Stimulated activated naive CD8-positive, alpha-beta T cell treated with anti-CD3 and anti-CD28 coated beads, Interleukin-15, Interleukin-2, amounts not matched to agents 100 U/mL and 50 U/mL, for 24 hours (primary cell): ENCODE measurements at regions not wholly inside any gene's neighbourhood (a gene's known extent, or its start where the extent isn't known, plus 50 kb on each side); places are given as distances from the start of the nearest gene placed in this dataset.
"Not testable (repeated sequence)": the region's sequence is repeated elsewhere in the genome, so short reads cannot be mapped to it uniquely, and the experiment has no call there.

Experiments
- ATAC-seq: fragments of 150-1000 bp; cut with Tn5 transposase; one replicate; pipeline ENCODE4 v1.10.0; 2021
- DNase-seq: peaks from one replicate; pipeline ENCODE4 v3.0.0; 2021

DNA sequence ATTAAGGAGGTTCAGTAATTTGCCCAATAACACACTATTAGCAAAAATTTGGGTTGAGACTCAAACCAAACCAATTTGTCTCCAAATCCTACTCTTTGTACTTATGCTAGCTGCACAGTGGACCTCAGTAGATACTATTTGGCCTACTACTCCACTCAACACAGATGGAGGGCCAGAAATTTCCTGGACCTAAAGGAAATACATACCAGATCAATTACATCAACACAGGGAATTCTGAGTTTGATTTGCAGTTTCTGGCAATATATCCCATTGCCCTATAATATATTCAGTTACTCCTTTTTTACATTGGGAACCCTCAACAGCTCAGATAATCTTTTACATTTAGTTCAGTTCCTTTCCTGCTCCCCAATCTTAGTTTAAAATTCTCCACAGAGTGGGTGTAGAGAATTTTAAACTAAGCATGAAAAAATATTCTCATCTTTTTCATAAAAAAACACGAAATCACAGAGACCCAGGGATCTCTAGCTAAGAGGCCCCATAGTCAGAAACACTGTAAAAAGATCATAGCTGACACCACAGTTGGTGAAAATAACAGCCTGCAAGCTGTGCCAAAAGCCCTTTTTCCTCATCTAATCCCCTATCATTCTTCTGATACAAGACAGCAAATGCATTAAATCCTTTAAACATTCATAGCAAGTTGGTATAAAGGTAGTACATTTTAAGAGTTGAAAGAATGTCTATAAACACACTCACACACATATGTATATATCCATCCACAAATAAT lies 317.7 kb upstream of the ESRRG start:
- ATAC-seq (no peak), DNase-seq (no peak)

DNA sequence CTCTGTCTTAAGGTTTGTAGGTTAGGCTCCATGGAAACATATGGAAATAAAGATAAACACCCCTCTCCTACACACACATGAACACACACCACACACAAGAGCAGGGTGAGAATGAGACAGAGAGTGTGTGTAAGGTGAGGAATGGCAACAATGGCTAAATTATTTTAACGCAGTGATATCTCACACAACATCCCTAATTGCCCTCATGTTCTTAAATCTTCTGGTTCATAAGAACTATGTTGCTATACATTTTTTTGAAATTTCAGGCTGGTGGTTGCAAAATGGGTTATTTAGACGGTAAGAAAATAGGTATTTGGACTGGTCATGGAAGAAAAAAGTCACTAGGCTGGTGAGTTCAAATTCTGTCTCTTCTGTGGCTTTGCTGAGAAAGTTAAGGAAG lies 316.7 kb upstream of the ESRRG start:
- no peak for ATAC-seq
- no peak for DNase-seq

DNA sequence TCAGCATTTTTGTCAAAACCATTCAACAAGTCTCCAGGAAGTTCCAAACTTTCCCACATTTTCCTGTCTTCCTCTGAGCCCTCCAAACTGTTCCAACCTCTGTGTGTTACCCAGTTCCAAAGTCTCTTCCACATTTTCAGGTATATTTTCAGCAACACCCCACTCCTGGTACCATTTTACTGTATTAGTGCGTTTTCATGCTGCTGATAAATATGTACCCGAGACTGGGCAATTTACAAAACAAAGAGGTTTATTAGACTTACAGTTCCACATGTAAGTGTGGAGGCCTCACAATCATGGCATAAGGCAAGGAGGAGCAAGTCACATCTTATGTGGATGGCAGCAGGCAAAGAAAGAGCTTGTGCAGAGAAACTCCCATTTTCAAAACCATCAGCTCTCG lies 315.9 kb upstream of the ESRRG start:
- ATAC-seq, DNase-seq: not testable (repeated sequence)

DNA sequence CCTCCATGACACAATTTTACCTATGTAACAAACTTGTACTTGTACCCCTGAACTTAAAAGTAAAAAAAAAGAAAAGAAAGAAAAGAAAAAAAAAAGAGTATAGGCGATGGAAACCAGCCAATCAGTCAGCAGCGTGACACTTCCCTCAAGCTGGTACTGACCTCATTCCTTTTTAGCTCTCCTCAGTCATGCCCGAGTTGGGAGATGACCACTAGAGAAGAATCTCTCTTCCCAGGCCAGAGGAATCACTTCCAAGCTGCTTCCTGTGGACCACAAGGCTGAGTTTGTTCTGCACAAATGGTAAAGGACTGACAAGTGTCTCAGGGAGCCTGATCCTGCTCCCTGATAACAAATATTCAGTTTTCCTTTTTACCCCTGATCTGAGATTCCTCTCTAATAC lies 313.5 kb upstream of the ESRRG start:
- ATAC-seq, result no peak
- no peak for DNase-seq

DNA sequence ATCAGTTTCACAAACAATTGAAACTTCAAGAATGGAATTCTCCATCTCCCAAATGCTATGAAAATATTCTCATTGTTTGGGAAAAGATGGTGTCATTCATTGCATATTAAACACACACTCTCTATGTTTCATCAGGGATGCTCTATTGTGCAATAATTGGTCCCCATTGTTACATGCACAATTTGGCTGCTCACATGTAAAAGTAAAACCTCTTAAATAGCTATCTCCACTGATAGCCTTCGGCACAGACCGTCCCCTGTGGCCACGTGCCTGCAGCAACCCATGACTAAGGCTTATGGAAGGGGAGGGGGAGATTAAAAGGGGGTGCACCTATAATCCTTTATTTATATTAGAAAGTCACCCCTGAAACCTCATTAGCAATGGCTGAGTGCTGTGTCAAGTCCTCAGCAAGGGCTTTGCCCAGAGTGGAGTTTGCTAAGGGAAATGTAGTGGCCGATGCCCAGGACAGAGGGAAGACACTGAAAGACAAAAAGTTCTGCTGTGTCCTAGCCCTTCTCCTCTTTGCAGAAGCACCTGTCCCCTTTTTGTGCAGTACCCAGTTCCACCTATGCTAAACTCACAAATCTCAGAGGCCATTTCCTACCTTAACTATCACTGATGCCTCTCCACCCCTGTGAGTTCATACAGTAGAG lies 309.6 kb upstream of the ESRRG start:
- no peak for DNase-seq
- no peak for ATAC-seq

DNA sequence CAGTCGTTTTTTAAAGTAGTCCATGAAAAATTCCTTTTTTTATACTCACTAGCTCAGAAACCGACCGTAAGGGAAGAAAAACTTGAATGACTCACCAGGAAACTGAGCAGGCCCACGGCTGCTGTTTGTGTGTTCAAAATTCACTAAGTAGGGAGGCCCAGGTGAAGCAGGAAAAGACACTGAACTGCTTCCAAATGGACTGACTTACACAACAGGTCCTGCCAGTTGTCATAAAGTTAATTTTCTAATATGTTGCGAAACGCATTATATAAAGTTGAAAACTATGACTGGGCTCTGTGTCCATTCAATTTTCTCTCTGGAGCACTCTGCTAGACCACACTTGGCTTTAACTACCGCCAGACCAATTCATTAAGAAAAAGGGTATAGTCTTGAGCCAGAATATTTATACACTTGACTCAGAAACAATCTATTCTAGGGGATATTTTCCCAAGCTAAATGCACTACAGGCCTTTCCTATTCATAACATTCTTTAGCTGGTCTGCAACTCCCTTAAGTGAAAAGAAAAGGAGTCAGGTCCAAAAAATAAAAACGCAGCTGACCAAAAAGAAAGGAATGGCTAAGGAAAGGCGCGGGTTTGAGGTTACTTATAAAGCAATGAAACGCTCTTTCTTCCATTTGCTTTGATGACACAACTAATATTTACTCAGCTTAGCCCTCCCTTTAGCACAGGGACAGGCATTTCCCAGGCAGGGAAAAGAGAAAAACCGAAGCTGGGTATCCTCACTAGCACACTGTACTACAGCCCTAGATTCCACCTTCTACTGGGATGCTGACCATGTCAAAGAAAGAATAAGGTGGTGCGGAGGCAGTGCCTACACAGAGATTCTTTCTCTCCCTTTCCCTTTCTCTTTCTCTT lies 306.3 kb upstream of the ESRRG start:
- DNase-seq (no peak), ATAC-seq (no peak)

DNA sequence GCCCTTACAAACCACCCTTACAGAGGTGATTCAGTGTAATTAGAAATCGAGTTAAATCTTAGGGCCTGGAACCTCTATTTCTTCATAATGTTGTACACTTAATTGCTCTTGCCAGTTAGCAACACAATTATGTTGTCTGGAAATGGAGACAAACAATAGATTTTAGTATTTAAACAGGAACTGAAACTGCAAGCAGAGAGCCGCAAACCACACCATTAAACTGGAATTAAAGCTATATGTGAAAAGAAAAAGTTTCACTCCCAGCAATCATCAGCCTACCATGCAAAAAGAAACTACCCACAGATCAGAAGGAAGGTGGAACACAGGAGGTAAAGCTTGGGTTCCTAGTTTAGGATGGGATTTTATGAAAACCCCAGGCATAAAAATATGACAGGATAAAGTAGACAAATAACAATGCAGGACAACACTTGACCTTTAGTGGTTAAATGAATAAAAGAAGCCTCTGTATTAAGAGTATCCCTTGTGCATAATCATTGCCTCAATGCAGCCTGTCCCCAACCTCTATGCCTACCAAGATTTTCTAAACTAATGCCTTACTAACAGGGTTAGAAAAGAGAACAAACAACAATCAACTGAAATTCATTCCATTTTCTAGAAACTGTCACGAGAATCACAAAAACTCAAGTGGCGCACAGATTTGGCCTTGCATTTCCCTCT lies 304.3 kb upstream of the ESRRG start:
- no peak for ATAC-seq

DNA sequence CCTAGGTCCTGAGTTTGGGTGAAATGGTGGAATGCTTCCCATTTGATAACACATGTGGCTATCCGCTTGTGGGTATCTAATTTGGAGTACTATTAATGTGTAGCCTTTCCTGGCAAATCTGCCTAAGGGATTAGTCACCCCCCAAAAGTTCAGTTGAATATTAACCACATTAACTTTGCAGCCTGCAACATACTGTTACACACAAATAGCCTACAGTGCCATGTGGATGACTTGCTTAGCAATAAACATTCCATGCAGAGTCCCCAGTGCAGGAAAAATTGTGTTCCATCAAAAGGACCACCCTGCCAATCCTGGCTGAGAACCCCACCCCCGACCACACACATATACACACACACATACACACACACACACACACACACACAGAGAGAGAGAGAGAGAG lies 303.3 kb upstream of the ESRRG start:
- DNase-seq (no peak), ATAC-seq (no peak)

More for the DNA sequence above, 304.3 kb upstream of the ESRRG start:
- DNase-seq, result no peak

DNA sequence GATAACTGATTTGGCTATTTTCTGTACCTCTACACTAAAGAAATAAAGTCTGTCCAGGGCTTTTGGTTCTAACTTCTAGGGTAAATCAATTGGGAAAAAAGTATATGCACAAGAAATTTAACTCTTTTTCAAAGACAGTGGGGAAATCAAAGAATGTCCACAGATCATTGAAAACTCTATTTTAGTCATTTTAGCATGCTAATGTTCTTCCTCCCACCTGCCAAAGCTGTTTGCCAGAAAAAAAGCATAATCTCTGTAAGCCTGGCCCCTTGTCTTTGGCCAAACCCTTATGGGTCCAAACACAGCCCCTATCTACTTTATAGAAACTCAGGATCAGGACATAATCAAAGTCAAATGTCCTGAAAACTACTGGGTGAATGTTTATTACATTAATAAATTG lies 302.2 kb upstream of the ESRRG start:
- DNase-seq (no peak), ATAC-seq (no peak)

DNA sequence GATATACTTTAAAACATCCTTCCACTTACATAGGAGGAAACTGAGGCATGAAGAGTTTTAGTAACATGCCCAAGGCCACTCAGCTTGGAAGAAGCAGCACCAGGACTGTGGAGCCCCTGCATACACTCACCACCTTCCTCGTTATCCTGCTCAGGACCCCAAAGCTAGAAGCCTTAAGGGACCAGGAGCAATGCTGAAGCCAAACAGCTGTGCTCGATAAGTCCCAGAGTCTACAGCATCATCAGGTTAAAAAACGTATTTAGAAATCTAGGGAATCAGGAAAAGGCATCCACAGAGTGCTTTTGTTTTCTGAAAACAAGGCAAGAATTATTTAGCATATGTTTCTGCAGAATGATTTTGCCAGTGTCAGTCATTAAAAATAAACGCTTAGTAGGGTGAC lies 301.7 kb upstream of the ESRRG start:
- no peak for ATAC-seq

DNA sequence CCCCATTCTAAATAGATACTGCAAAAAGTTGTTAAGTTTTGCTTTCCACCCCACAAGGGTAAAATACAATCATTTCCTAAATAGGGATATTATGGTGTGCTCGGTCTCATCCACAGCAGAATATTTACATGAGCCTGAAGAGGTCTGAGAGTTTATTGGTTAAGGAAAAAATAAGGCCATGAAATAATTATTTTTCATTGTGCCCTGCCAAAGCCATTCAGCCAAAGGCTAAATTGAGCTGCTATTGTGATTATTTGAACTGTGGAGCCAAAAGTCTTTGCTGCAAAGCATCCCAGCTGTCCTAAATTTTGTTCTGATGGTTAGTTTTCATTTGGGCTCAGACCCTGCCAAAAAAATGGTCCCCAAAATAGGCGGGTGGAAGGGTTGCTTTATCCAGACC lies 298.7 kb upstream of the ESRRG start:
- DNase-seq, result no peak
- ATAC-seq, result no peak

More for the DNA sequence above, 301.7 kb upstream of the ESRRG start:
- DNase-seq, result no peak

DNA sequence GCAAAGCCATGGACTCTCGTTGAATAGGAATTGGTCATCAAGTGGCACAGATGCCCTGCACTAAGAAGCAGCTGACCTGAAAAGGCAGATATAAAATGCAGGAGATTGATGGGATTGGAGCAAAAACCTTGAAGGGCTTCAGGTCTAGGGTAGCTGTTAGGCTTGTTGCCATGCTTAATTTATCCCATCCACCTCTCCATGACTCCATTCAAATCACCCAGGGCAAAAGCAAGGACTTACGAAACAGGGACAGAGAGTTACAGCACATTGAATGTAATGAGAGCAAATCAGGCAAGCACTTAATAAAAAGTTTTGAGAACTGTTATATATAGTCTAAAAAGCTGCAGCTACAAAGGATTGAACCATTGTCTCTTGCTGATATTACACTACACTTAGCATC lies 298.2 kb upstream of the ESRRG start:
- DNase-seq (no peak), ATAC-seq (no peak)

DNA sequence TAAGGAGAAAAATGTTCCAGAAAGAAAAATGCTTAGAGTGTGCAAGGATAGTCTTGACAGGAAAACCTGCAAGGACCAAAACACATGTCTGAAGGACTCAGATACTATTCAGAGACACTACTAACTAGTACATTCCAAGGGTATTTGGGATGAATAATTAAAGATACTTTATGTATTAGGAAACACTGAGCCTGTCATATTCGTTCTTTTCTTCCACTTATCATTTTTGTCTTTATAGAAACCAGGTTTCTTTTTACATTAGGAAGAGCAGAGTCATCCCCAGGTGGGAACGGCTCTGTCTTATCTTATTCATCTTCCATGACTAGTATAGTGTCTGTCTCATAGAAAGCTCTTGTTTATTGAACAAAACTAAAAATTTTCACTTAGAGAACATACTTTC lies 296.2 kb upstream of the ESRRG start:
- ATAC-seq, result no peak
- DNase-seq, result no peak

DNA sequence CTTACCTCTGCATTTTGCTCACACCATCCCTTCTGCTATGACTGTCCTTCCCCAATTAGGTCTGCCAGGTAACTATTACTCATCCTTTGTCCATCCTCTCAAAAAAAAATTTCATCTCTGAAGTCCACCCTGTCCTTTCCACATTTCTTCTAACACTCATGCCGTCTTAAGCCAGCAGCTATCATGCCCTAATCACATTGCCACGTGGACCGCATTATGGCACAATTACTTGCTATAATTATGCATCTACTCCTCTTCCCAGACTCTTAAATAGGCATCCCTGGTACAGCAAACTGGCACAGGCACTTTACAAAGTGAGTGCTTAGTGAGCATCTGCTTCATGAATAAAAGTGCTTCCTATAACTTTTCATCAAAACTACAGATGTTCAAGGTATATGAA lies 295.4 kb upstream of the ESRRG start:
- DNase-seq (no peak), ATAC-seq (no peak)

DNA sequence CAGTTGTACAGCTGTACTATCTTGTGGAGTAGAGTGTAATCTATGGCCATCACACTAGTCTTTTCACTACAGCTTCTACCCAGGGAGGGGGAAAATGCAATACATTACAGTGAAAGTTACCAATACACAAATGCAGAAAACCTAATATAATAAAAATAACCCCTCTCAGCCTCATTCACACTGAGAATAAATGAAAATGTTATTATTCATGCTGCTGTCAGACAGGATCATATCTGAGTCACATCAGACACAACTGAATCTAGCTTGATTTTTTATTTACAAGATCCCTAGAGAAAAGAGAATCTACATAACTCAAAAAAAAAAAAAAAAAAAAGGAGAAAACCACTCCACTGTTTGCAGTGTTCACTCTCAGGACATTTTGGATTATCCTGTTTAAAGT lies 293.9 kb upstream of the ESRRG start:
- no peak for DNase-seq
- ATAC-seq, result no peak

DNA sequence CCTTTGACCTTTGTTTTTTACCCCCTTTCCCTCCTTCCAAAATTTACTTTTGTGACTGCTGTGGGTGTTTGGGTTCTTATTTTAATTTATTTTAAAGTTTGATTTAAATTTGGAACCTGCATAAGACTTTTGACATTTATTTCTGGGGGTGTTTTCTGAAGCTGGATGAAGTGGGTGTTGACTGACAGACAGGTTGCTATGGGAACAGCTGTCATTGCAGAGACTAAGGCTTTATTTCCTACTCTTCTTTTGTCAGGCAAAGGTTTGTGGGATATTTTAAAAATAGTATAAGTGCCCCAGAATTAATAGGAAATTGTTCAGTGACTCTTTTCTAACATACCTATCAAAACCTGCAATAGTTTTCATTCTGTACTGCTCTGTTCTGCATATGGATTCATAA lies 290.8 kb upstream of the ESRRG start:
- ATAC-seq (no peak), DNase-seq (no peak)

DNA sequence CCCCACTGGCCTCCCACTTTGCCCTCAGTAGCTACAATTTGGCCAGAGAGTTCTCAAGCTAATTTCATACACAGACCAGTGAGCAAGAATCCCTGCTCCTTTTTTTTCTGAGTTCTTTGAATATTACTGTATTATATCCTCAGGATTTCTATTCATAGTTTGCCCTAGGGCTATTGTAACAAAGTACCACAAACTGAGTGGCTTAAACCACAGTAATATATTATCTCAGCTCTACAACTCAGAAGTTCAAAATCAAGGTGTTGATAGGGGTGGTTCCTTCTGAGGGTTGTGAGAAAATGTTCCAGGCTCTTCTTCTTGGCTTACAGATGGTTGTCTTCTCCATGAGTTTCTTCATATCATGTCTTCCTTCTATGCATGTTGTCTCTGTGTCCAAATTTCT lies 289.4 kb upstream of the ESRRG start:
- ATAC-seq, result no peak

DNA sequence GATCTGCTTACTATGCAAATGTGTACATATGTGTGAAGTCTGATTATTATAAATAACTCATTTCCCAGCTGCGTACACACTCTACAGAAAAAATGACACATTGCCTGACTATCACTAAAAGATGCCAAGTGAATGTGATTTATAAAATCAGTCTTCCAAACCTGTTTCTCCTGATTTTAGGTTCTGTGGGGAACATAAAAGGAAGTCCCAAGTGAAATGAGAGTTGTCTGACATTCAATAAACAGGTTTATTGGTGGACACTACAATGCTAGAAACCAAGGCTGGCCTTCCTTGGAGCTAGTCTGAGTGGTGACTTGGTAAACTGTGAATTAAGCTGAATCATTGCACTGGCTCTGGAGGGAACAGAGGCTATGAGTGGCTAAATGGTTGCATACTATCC lies 287.9 kb upstream of the ESRRG start:
- ATAC-seq, result no peak
- DNase-seq, result no peak

More for the DNA sequence above, 289.4 kb upstream of the ESRRG start:
- no peak for DNase-seq

DNA sequence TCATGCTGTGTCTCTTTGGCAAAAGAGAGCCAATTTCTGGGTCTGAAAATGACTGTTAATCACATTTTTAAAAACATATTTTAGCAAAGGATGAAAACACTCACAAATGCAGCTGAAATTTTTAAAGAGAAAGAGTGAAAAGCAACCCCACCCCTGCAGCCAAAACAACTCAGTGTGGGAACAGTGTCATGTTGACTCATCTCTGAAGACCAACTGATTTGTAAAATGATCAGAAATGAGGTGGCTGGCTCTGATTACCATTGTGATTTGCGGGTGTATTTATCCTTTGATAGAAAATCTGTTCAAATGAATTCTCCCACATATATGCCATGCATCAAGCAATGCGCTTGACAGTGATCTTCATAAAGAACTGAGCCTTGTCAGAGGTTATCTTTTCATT lies 287.0 kb upstream of the ESRRG start:
- DNase-seq (no peak), ATAC-seq (no peak)

DNA sequence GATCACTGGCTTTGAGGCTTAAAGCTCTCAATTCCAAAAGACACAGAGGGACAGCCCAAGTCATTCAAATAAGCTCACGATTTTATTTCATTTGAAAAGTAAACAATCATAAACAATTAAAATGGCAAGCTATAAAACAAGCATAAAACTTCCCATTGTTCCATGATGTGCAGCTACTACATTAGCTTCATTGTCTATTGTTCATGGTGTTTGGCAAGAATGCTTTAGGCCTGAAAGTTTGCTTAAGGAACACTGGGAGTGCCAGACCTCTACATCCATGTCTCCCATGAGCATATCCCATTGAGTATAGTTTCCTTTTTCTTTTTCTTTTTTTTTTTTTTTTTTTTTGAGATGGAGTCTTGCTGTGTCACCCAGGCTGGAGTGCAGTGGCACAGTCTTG lies 286.1 kb upstream of the ESRRG start:
- ATAC-seq (no peak), DNase-seq (no peak)

DNA sequence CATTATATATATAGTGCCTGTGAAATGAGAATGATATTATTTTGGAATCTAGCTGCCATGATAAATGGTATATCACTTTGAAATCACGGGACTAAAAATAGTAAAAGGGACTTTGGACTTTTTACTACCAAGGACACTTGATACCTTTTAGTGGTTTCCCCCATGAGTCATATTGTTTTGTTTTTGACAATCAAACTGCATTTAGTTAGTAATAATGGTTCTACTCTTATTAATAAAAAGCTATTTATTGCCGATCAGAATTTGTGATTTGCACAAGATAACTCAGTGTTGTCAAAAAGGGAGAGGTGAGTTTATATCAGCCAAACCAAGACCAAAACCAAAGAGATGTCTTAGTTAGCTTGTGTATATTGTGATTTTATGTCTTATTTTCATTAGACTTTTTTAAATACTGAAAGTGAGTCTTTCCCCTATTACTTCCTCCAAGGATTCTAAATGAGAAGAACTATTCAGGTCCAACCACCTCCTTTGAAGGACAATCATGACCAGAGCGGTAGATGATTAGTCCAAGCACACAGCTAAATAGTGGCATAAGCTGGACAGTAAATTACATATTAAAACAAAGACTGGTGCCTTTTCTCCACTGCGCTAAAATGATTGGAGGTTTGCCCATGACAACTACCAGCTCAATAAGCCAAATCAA lies 281.7 kb upstream of the ESRRG start:
- ATAC-seq, result no peak
- DNase-seq, result no peak

DNA sequence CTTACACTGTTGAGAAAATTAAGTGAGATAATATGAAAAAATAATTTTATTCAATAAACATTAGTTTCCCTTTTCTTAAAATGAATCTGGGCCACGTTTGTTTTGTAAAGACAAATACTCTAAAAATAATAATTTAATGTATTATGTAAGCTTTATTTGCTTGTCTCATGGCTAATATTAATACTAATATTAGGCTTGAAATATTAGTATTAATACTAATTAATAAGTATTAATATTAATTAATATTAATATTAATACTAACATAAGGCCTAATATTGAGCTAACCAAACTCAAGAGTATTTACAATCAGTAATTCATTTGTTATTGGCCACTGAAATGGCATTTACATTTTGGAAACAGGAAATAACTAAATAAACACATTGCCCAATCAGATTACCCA lies 280.1 kb upstream of the ESRRG start:
- ATAC-seq, result no peak
- no peak for DNase-seq
